ENCODE measurements at regions not wholly inside any gene's neighbourhood (a gene's known extent, or its start where the extent isn't known, plus 50 kb on each side); places are given as distances from the start of the nearest gene placed in this dataset.

DNA sequence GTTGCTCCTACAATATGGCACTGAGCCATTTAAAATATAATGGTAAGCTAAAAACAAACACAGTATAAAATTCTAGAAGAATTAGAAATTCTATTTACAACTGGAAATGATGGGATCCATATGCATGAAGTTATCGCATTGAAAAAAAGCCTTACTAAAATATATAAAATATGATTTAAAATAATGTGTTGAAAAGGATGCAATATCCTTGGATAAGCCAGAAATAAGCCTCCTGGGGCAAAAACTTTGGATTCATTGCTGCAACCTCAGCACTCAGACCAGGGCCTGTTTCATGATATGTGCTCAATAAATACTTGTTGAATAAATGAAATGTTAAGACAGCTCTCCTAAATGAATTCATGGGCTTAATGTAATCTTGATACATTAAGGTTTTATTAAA is 170.2 kb downstream of the SEM1 start:
- Mint-ChIP-seq H3K27ac (no peak overlapping the region), H3K9me3 (no peaks in the 10 kb centered on the region), H3K27me3 (ENCODE audit: low read depth) (no peaks in the 10 kb centered on the region), H3K4me1 (no peaks in the 10 kb centered on the region), H3K4me3 (no peak overlapping the region), H3K36me3 (ENCODE audit: low read depth) (no peaks in the 10 kb centered on the region)
- TF ChIP-seq, protein P1, sequence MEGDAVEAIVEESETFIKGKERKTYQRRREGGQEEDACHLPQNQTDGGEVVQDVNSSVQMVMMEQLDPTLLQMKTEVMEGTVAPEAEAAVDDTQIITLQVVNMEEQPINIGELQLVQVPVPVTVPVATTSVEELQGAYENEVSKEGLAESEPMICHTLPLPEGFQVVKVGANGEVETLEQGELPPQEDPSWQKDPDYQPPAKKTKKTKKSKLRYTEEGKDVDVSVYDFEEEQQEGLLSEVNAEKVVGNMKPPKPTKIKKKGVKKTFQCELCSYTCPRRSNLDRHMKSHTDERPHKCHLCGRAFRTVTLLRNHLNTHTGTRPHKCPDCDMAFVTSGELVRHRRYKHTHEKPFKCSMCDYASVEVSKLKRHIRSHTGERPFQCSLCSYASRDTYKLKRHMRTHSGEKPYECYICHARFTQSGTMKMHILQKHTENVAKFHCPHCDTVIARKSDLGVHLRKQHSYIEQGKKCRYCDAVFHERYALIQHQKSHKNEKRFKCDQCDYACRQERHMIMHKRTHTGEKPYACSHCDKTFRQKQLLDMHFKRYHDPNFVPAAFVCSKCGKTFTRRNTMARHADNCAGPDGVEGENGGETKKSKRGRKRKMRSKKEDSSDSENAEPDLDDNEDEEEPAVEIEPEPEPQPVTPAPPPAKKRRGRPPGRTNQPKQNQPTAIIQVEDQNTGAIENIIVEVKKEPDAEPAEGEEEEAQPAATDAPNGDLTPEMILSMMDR (IDR thresholded peaks at IDR 0.05; ENCODE audit: unreplicated experiment in 3 of 3): no peak

DNA sequence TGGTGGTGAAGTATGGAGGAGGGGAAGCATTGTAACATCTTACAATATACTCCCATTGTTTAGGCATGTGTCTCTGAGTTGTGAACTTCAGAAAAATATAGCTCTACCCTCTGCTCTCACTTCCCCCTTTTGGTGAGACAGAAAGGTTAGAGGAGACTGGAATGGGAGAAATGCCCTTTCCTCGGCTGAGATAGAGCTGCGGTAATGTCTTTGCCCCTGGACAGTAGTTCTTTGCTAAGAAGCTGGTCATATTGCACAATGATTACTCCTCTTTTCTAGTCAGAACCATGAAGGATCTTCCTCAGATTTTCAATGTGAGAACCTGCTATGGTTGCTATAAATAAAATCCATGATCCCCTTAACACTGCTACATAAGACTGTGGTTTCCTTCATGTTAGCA is 171.0 kb downstream of the SEM1 start:
- no peaks in the 10 kb centered on the region for H3K4me1 Mint-ChIP-seq
- no peaks in the 10 kb centered on the region for H3K27me3 Mint-ChIP-seq (ENCODE audit: low read depth)
- H3K27ac Mint-ChIP-seq: no peak overlapping the region
- H3K4me3 Mint-ChIP-seq: no peak overlapping the region
- no peaks in the 10 kb centered on the region for H3K36me3 Mint-ChIP-seq (ENCODE audit: low read depth)
- TF ChIP-seq, protein P1 (IDR thresholded peaks at IDR 0.05; ENCODE audit: unreplicated experiment in 3 of 3): no peak
- no peaks in the 10 kb centered on the region for H3K9me3 Mint-ChIP-seq

DNA sequence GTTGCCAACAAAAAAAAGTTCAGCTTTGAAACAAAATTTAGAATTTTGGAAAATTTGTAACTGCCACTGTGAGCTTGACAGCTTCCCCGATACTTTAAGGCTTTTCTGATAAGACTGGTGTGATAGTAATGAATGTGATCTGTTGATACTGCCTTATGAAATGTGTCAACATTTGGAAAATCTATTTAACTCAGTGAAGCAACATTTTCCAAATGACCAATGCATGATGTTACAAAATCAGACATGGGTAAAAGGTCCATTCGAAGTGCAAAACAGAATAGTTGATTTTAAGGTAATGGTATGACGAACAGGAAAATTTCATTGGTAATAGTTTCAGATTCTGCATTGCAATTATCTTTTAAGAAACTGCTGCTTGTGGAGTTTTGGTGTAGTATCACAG is 175.4 kb downstream of the SEM1 start:
- no peaks in the 10 kb centered on the region for H3K4me1 Mint-ChIP-seq
- H3K4me3 Mint-ChIP-seq: no peak overlapping the region

DNA sequence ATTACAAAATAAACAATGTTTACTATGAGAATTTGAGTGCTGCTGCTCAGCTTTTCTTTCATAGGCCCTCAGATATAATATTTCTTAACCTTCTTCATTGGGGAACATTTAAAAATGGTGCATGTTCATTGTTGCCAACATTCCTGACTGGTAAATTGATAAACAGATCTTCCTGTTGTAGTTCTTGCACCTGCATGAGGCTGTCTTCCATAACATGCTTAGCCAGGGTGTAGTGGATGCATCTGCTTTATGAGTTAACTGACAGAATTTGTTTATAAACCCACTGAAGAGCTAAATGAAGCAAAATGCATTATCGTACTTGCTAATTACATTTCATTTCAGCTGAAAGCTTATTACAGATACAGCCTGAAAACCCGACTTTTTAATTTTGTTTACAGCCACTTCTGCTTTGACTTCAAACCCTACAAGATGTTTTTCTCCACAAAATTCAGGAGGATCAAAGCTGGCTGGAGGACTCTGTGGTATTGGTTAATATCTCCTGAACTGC is 177.2 kb downstream of the SEM1 start:
- Mint-ChIP-seq H3K4me3 (no peak overlapping the region), H3K4me1 (no peaks in the 10 kb centered on the region), H3K27ac (no peak overlapping the region), H3K36me3 (ENCODE audit: low read depth) (no peaks in the 10 kb centered on the region), H3K9me3 (no peaks in the 10 kb centered on the region), H3K27me3 (ENCODE audit: low read depth) (no peaks in the 10 kb centered on the region)
- TF ChIP-seq, protein P1 (IDR thresholded peaks at IDR 0.05; ENCODE audit: unreplicated experiment in 3 of 3): no peak

More for the DNA sequence above, 175.4 kb downstream of the SEM1 start:
- H3K9me3 Mint-ChIP-seq: no peaks in the 10 kb centered on the region
- no peaks in the 10 kb centered on the region for H3K36me3 Mint-ChIP-seq (ENCODE audit: low read depth)
- no peak overlapping the region for H3K27ac Mint-ChIP-seq
- no peaks in the 10 kb centered on the region for H3K27me3 Mint-ChIP-seq (ENCODE audit: low read depth)
- TF ChIP-seq, protein P1 (IDR thresholded peaks at IDR 0.05; ENCODE audit: unreplicated experiment in 3 of 3): no peak

DNA sequence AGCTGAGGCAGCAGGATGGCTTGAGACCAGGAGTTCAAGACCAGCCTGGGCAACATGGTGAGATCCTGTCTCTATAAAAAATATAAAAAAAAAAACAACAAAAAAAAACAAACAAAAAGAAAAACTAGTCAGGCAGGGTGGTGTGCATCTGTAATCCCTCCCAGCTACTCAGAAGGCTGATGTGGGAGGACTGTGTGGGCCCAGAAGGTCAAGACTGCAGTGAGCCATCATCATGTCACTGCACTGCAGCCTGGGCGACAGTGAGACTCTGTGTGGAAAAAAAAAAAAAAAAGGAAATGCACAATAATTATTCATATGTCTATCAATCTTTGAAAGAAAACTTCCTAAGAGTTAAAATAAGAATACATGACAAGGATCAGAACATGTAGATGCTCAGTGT is 178.3 kb downstream of the SEM1 start:
- H3K4me3 Mint-ChIP-seq: no peak overlapping the region
- no peaks in the 10 kb centered on the region for H3K27me3 Mint-ChIP-seq (ENCODE audit: low read depth)
- no peak overlapping the region for H3K27ac Mint-ChIP-seq
- no peaks in the 10 kb centered on the region for H3K9me3 Mint-ChIP-seq
- H3K36me3 Mint-ChIP-seq (ENCODE audit: low read depth): no peaks in the 10 kb centered on the region
- TF ChIP-seq, protein P1 (IDR thresholded peaks at IDR 0.05; ENCODE audit: unreplicated experiment in 3 of 3): no peak
- H3K4me1 Mint-ChIP-seq: no peaks in the 10 kb centered on the region

DNA sequence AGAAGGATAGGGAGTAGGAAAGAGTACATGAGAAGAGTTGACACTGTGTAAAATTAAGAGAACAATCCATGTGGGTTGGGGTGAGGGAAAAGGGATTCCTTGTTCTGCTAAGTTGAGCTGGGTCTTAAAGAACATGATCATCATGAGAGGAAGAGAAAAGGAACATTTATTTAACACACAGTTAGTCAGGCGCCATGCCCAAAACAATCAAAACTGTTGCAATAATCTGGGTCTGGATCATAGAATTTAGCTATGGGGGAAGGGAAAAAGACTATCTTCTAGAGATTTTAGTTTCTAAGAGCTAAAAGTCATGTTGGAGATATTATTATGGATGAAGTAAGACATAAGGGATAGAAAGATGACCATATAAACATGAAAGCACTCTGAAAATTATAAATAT is 178.9 kb downstream of the SEM1 start:
- Mint-ChIP-seq H3K9me3 (no peaks in the 10 kb centered on the region), H3K27me3 (ENCODE audit: low read depth) (no peaks in the 10 kb centered on the region), H3K4me1 (no peaks in the 10 kb centered on the region), H3K27ac (no peak overlapping the region), H3K36me3 (ENCODE audit: low read depth) (no peaks in the 10 kb centered on the region), H3K4me3 (no peak overlapping the region)
- TF ChIP-seq, protein P1 (IDR thresholded peaks at IDR 0.05; ENCODE audit: unreplicated experiment in 3 of 3): no peak
